CD14-positive monocyte (primary cell): ENCODE measurements at regions not wholly inside any gene's neighbourhood (a gene's known extent, or its start where the extent isn't known, plus 50 kb on each side); places are given as distances from the start of the nearest gene placed in this dataset.

Source experiments
- DNase-seq, 3 donors: peaks; one replicate each; pipeline ENCODE4 v3.0.0-alpha.2; 2011 to 2022
- H2AFZ ChIP-seq: 2 replicates; pipeline ENCODE4 v1.6.0; 2012; ENCODE audit warnings: mild to moderate bottlenecking, low read depth, low read length, inconsistent platforms; ENCODE audit not compliant: insufficient read depth, poor library complexity, severe bottlenecking
- H3K27ac ChIP-seq, 2 donors: 1 replicate in 1 of 2; 2 replicates in 1 of 2; pipeline ENCODE4 v1.5.1; 2012 to 2013; ENCODE audit warnings: low read length in 2 of 2, control low read depth in 1 of 2, inconsistent platforms in 1 of 2, low read depth in 1 of 2, mild to moderate bottlenecking in 1 of 2
- H3K27me3 ChIP-seq, 2 donors: one replicate each; pipeline versions ENCODE4 v1.6.0 to v1.6.1; 2011 to 2013; ENCODE audit warnings: low read length in 2 of 2; ENCODE audit not compliant: control insufficient read depth in 2 of 2, insufficient read depth in 2 of 2
- H3K36me3 ChIP-seq, 2 donors: replicated peaks in 1 of 2; 1 replicate in 1 of 2; 2 replicates in 1 of 2; pipeline versions ENCODE4 v1.5.1 to v1.6.1; 2012 to 2013; ENCODE audit warnings: low read length in 2 of 2, control low read depth in 1 of 2, inconsistent platforms in 1 of 2, mild to moderate bottlenecking in 1 of 2; ENCODE audit not compliant: insufficient read depth in 2 of 2, control insufficient read depth in 1 of 2
- H3K4me1 ChIP-seq, 2 donors: 1 replicate in 1 of 2; 2 replicates in 1 of 2; pipeline versions ENCODE4 v1.5.1 to v1.6.1; 2012 to 2013; ENCODE audit warnings: low read length in 2 of 2, control low read depth in 1 of 2, inconsistent platforms in 1 of 2, mild to moderate bottlenecking in 1 of 2, moderate library complexity in 1 of 2; ENCODE audit not compliant: insufficient read depth in 2 of 2, control insufficient read depth in 1 of 2
- H3K4me2 ChIP-seq: replicated peaks from 2 replicates; pipeline ENCODE3; 2012; ENCODE audit warnings: low read length, moderate library complexity, mild to moderate bottlenecking; ENCODE audit not compliant: poor library complexity, severe bottlenecking; ENCODE audit errors: extremely low read depth
- H3K4me3 ChIP-seq, 3 experiments: fragments of 200-600 bp in 1 of 3; sonication (generic) in 1 of 3; replicated peaks in 1 of 3; 1 replicate in 2 of 3; 2 replicates in 1 of 3; pipeline ENCODE4 v1.5.1; 2011 to 2013; ENCODE audit warnings: low read length in 3 of 3, mild to moderate bottlenecking in 3 of 3, control low read depth in 2 of 3, low read depth in 2 of 3, inconsistent platforms in 1 of 3, moderate library complexity in 1 of 3
- H3K79me2 ChIP-seq: 2 replicates; pipeline ENCODE4 v1.6.0; 2012; ENCODE audit warnings: mild to moderate bottlenecking, control low read depth, inconsistent platforms, low read length, moderate library complexity; ENCODE audit not compliant: insufficient read depth
- H3K9ac ChIP-seq: 2 replicates; pipeline ENCODE4 v1.6.0; 2017; ENCODE audit warnings: low read length, mild to moderate bottlenecking; ENCODE audit not compliant: insufficient read depth, poor library complexity, severe bottlenecking
- H3K9me3 ChIP-seq, 2 donors: replicated peaks in 1 of 2; 1 replicate in 1 of 2; 2 replicates in 1 of 2; pipeline versions ENCODE4 v1.5.1 to v1.6.1; 2012 to 2013; ENCODE audit warnings: low read length in 2 of 2, control low read depth in 1 of 2; ENCODE audit not compliant: control insufficient read depth in 1 of 2, insufficient read depth in 1 of 2
- H4K20me1 ChIP-seq: 2 replicates; pipeline ENCODE4 v1.6.0; 2012; ENCODE audit warnings: mild to moderate bottlenecking, low read length, control low read depth, moderate library complexity; ENCODE audit not compliant: insufficient read depth
- H3K27ac Mint-ChIP-seq, 7 donors: one replicate each; pipeline ENCODE4 v1.8.0; 2020; ENCODE audit warnings: mild to moderate bottlenecking in 7 of 7, mixed read lengths in 7 of 7, moderate library complexity in 6 of 7, inconsistent platforms in 2 of 7
- H3K27me3 Mint-ChIP-seq, 3 donors: one replicate each; pipeline ENCODE4 v1.8.0; 2021 to 2022; ENCODE audit warnings: low read depth in 3 of 3, mild to moderate bottlenecking in 3 of 3, mixed read lengths in 3 of 3, moderate library complexity in 3 of 3, inconsistent platforms in 1 of 3
- H3K36me3 Mint-ChIP-seq, 2 donors: one replicate each; pipeline ENCODE4 v1.8.0; 2020; ENCODE audit warnings: mixed read lengths in 2 of 2, inconsistent platforms in 1 of 2, mild to moderate bottlenecking in 1 of 2
- H3K4me1 Mint-ChIP-seq: one replicate; pipeline ENCODE4 v1.8.0; 2020; ENCODE audit warnings: mild to moderate bottlenecking, mixed read lengths
- H3K4me3 Mint-ChIP-seq, 2 donors: one replicate each; pipeline ENCODE4 v1.8.0; 2020; ENCODE audit warnings: mild to moderate bottlenecking in 2 of 2, mixed read lengths in 2 of 2, moderate library complexity in 1 of 2
- H3K9me3 Mint-ChIP-seq, 7 donors: one replicate each; pipeline ENCODE4 v1.8.0; 2020 to 2022; ENCODE audit warnings: mixed read lengths in 7 of 7, mild to moderate bottlenecking in 6 of 7, moderate library complexity in 6 of 7, inconsistent platforms in 2 of 7
- WGBS: methylation state at CpG from one replicate; pipeline ENCODE4 v1.1.5; 2013; ENCODE audit warnings: missing lambda C conversion rate; ENCODE audit not compliant: insufficient coverage; 5-methylcytosine and 5-hydroxymethylcytosine counted together
- intact Hi-C, 2 donors: fragments of 100-400 bp; cut with micrococcal nuclease; formaldehyde crosslinking; loops; one replicate each; pipeline versions ENCODE4 v1.15.0 to v1.15.1; 2023
- TF ChIP-seq, protein P1 (sequence below): fragments of 200-600 bp; IDR thresholded peaks from one replicate; pipeline ENCODE4 v1.8.0; 2022; ENCODE audit warnings: antibody characterized with exemption, mild to moderate bottlenecking

DNA sequence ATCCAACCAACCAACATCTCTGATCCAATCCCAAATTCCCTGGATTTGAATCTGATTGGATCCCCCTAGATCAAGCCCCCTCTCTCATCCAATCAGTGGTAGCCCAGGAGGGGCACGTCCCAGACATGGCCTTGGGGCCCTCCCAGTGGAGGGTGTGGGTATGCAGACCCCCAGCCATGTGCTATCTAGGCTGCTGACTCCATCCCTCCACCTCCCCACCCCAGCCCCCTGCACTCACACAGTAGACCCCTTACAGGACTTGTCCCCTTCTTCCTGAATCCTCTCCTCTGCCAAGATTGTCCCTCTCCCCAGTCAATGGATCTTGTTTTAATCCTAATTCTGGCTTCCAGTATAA, 153.4 kb downstream of the OAT start:
- TF ChIP-seq, protein P1, sequence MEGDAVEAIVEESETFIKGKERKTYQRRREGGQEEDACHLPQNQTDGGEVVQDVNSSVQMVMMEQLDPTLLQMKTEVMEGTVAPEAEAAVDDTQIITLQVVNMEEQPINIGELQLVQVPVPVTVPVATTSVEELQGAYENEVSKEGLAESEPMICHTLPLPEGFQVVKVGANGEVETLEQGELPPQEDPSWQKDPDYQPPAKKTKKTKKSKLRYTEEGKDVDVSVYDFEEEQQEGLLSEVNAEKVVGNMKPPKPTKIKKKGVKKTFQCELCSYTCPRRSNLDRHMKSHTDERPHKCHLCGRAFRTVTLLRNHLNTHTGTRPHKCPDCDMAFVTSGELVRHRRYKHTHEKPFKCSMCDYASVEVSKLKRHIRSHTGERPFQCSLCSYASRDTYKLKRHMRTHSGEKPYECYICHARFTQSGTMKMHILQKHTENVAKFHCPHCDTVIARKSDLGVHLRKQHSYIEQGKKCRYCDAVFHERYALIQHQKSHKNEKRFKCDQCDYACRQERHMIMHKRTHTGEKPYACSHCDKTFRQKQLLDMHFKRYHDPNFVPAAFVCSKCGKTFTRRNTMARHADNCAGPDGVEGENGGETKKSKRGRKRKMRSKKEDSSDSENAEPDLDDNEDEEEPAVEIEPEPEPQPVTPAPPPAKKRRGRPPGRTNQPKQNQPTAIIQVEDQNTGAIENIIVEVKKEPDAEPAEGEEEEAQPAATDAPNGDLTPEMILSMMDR = no peak
- Histone ChIP-seq H3K4me2 (no peak overlapping the region), H3K4me1 (peaks cover 20 to 38% of the 10 kb centered on the region in 2 donors), H3K9me3 (no peaks in the 10 kb centered on the region), H3K9ac (no peak overlapping the region), H3K4me3 (no peak overlapping the region), H3K36me3 (no peaks in the 10 kb centered on the region), H3K79me2 (no peaks in the 10 kb centered on the region), H3K27ac (no peak overlapping the region), H3K27me3 (no peaks in the 10 kb centered on the region), H2AFZ (no peak overlapping the region), H4K20me1 (no peaks in the 10 kb centered on the region)
- Mint-ChIP-seq H3K27me3 (peaks cover 5 to 13% (median 11%) of the 10 kb centered on the region in 3 donors), H3K27ac (peak overlapping the region in 4 of 7 donors; percentile 0 to 86 (median 38)), H3K4me3 (no peak overlapping the region), H3K9me3 (peaks cover 0 to 3% (median 0%) of the 10 kb centered on the region in 7 donors), H3K36me3 (peaks cover 4 to 7% of the 10 kb centered on the region in 2 donors), H3K4me1 (peaks cover 43% of the 10 kb centered on the region)
- DNase-seq = no peak
- WGBS = no CpG with 5 or more reads among the region's 1 CpG
- intact Hi-C loops = loop anchor here in 1 of 2 donors (10.0 kb wide), 1 partner anchor 171 kb away; the partner anchor contains the start of gene CHST15

DNA sequence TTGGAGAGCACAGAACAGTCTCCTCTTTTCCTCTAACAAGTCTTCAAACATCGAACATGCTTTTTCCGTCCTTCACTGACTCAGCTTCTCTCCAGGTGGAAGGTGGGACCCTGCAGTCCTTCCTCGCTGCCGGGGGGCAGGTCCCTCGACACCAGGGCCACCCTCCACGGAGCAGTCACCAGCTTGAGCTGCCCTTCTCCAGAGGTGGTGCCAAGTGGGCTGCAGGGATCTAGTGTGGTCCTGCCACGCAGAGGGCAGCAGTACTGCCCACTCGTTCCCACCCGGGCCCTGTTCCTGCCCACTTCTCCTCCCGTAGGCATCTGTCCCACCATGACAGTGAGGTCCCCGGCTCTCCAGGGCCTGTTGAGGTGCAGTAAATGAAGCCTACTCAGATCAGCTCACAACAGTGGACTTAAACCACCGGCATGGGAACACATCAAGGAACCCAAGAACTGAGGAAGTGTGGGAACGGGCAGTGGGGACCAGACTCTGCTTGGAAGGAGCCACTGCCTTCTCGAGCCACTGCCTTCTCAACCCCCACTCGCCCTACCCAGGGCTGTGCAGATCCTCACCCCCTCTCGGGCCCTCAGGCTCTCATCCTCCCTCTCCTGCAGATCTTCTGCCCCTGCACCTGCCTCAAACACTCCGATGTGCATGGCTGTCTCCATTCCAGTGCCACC, 153.9 kb downstream of the OAT start:
- Histone ChIP-seq H3K79me2 (no peaks in the 10 kb centered on the region), H3K9ac (no peak overlapping the region), H3K27ac (no peak overlapping the region), H3K4me3 (no peak overlapping the region), H4K20me1 (no peaks in the 10 kb centered on the region), H2AFZ (no peak overlapping the region), H3K27me3 (no peaks in the 10 kb centered on the region), H3K36me3 (no peaks in the 10 kb centered on the region), H3K4me1 (peaks cover 20 to 38% of the 10 kb centered on the region in 2 donors), H3K4me2 (no peak overlapping the region), H3K9me3 (no peaks in the 10 kb centered on the region)
- intact Hi-C loops = loop anchor here in 1 of 2 donors (10.0 kb wide), 1 partner anchor 170 kb away; the partner anchor contains the start of gene CHST15
- H3K4me3 Mint-ChIP-seq = peak overlapping the region in 1 of 2 donors; percentile 39
- peaks cover 43% of the 10 kb centered on the region for H3K4me1 Mint-ChIP-seq
- peak overlapping the region in 3 of 7 donors; percentile 0 to 27 (median 3) for H3K27ac Mint-ChIP-seq
- H3K9me3 Mint-ChIP-seq = peaks cover 0 to 3% (median 0%) of the 10 kb centered on the region in 7 donors
- peaks cover 4 to 7% of the 10 kb centered on the region in 2 donors for H3K36me3 Mint-ChIP-seq
- H3K27me3 Mint-ChIP-seq = peaks cover 3 to 13% (median 11%) of the 10 kb centered on the region in 3 donors
- no peak for DNase-seq
- WGBS = 98% methylated on average over 16 of the region's 17 CpGs
- TF ChIP-seq, protein P1 = no peak
